Right lung (tissue), 2 donors: ENCODE measurements at regions not wholly inside any gene's neighbourhood (a gene's known extent, or its start where the extent isn't known, plus 50 kb on each side); places are given as distances from the start of the nearest gene placed in this dataset.

Experiments
- DNase-seq, 2 donors: peaks; one replicate each; pipeline ENCODE4 v3.0.0-alpha.2; 2013

GRCh38 chr2:42844366-42844765, 52.0 kb upstream of the HAAO start:
- DNase-seq = no peak

DNA sequence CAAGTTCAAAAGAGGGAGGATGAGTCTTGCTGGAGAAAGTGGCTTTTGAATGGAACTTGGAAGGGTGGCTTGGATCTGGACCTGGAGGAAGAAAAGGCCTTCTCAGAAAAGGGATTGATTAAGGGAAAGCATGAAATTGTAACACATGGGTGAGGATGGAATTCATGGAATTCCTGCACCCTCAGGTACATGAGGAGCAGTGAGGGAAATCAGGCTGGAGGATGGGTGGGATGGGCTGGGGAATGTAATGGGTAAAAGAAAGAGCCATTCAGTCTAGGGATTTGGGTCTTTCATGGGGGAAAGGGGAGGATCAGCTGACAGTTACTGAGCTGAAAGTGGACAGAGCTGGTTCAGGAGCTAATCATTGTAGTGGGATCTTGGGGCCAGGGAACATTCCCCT, 51.2 kb upstream of the HAAO start:
- DNase-seq = no peak

- DNase-seq = no peak
Observed at GRCh38 chr2:42843131-42843530, 50.7 kb upstream of the HAAO start.

GRCh38 chr2:42842466-42842865, 50.1 kb upstream of the HAAO start:
- no peak for DNase-seq
